ENCODE measurements at regions not wholly inside any gene's neighbourhood (a gene's known extent, or its start where the extent isn't known, plus 50 kb on each side); places are given as distances from the start of the nearest gene placed in this dataset.
"Not testable (repeated sequence)": the region's sequence is repeated elsewhere in the genome, so short reads cannot be mapped to it uniquely, and the experiment has no call there.

GRCh38 chr2:180694445-180695421 is 285.7 kb upstream of the UBE2E3 start:
- no peak for DNase-seq

GRCh38 chr2:180692322-180692721 is 288.1 kb upstream of the UBE2E3 start:
- no peak for DNase-seq

- not testable (repeated sequence) for DNase-seq
These were observed 288.6 kb upstream of the UBE2E3 start for GRCh38 chr2:180691855-180692223.

GRCh38 chr2:180691186-180691854 is 289.1 kb upstream of the UBE2E3 start:
- DNase-seq: not testable (repeated sequence)

- no peak for DNase-seq
These were observed 289.8 kb upstream of the UBE2E3 start for GRCh38 chr2:180690611-180691010.

- DNase-seq: no peak
These were observed 297.5 kb upstream of the UBE2E3 start for GRCh38 chr2:180682871-180683270.

- DNase-seq: no peak
These were observed 300.7 kb upstream of the UBE2E3 start for GRCh38 chr2:180679693-180680092.

- no peak for DNase-seq
These were observed 301.8 kb upstream of the UBE2E3 start for GRCh38 chr2:180678625-180678972.

- no peak for DNase-seq
These were observed 302.3 kb upstream of the UBE2E3 start for GRCh38 chr2:180677930-180678624.

- DNase-seq: no peak
These were observed 303.2 kb upstream of the UBE2E3 start for GRCh38 chr2:180677200-180677599.

GRCh38 chr2:180676520-180677025 is 303.8 kb upstream of the UBE2E3 start:
- DNase-seq: no peak

GRCh38 chr2:180675170-180675569 is 305.2 kb upstream of the UBE2E3 start:
- DNase-seq: no peak

GRCh38 chr2:180672377-180672776 is 308.0 kb upstream of the UBE2E3 start:
- DNase-seq: no peak

- DNase-seq: no peak
These were observed 310.0 kb upstream of the UBE2E3 start for GRCh38 chr2:180670302-180671003.

GRCh38 chr2:180669016-180669415 is 311.4 kb upstream of the UBE2E3 start:
- no peak for DNase-seq

- no peak for DNase-seq
These were observed 315.9 kb upstream of the UBE2E3 start for GRCh38 chr2:180664507-180664906.

- no peak for DNase-seq
These were observed 317.4 kb upstream of the UBE2E3 start for GRCh38 chr2:180662941-180663471.

- no peak for DNase-seq
These were observed 317.9 kb upstream of the UBE2E3 start for GRCh38 chr2:180662521-180662920.

GRCh38 chr2:180661686-180662030 is 318.7 kb upstream of the UBE2E3 start:
- no peak for DNase-seq

GRCh38 chr2:180660881-180661685 is 319.3 kb upstream of the UBE2E3 start:
- DNase-seq: no peak

- no peak for DNase-seq
These were observed 320.2 kb upstream of the UBE2E3 start for GRCh38 chr2:180660207-180660606.

- no peak for DNase-seq
These were observed 323.4 kb upstream of the UBE2E3 start for GRCh38 chr2:180657054-180657453.
